Ramos (cell line): ENCODE measurements at regions not wholly inside any gene's neighbourhood (a gene's known extent, or its start where the extent isn't known, plus 50 kb on each side); places are given as distances from the start of the nearest gene placed in this dataset.

ENCODE experiments used
- in situ Hi-C: fragments of 300-500 bp; cut with MboI; formaldehyde crosslinking; loops from one replicate; pipeline ENCODE4 v1.14.3; 2022; ENCODE audit warnings: low sequenced_read_pairs; ENCODE audit not compliant: unreplicated experiment

DNA sequence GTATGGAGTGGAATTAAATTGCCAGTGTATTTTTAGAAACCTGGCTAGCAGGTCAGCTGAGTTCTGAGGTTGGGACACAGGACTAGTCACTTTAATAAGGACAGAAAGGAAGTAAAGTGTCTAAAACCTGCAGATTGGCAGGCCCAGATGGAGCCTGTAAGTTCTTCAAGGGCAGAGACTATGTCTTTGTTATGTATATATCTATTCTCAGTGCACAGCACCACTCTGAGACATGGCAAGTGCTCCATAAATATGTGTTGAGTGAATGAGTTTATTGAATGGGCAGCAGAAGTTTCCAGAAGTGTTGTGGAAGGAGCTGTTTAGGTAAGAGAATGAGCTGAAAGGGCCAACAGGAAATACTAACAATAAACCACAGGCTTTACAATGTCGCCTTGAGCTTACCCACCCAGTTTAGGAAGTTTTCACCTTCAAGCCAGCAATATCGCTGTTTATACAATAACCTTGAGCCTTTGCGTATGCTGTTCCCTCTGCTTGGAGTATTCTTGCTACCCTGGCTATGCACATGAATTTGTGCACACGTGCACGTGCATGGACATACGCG is 109.5 kb upstream of the TMPO start:
- in situ Hi-C loops, result no loop called here

DNA sequence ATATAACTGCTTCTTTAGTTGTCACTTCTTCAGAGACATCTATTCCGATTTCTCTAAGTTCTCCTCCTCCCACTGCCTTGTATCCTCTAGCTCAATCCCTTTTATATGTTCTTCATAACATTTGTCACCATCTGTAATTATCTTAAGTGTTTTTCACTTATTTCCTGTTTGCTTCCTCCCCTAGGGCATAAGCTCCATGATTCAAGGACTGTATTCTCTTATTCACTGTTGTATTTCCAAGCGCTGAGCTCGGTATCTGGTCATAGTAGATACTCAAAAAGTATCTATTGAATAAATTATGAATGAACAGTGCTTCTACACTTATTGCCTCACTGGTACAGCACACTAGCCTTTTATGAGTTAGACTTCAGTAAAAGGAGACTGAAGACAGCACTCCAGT is 109.0 kb upstream of the TMPO start:
- in situ Hi-C loops, result no loop called here

GRCh38 chr12:98408681-98409080 is 106.7 kb upstream of the TMPO start:
- in situ Hi-C loops, result no loop called here

DNA sequence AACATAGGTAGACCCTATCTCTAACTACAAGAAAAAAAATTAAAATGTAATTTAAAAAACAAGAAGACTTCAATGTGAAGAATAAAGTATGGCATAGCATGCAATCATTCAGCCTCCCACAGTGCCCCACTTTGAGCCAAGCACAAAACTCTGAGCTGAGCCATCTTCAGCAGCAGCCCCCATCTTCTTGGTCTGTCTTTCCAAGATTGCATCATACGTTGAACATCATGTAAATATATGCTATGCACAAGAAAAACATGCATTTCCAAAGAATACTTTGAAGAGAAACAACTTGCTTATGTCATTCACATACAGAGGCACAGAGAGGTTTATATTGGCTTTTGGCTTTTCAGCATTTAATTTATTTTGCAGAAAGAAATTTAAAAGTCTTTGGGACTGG is 105.8 kb upstream of the TMPO start:
- in situ Hi-C loops, result no loop called here

GRCh38 chr12:98410356-98410755 is 105.0 kb upstream of the TMPO start:
- in situ Hi-C loops, result no loop called here

DNA sequence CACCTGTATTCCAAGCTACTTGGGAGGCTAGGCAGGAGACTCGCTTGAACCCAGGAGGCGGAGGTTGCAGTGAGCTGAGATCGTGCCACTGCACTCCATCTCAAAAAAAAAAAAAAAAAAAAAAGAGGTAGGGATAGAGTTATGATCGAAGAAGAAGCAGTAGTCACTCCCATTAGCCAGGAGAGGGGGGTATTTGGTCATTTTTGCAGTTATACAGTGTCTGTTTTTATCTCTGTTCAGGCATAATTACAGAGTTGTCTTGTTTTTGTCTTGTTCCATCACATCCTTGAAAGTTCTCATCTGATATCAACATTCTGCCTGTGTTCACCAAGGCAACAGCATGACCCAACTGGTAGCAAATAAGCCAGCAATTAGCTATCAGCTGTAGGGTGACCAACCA is 98.5 kb upstream of the TMPO start:
- in situ Hi-C loops, result no loop called here

GRCh38 chr12:98417266-98417665 is 98.1 kb upstream of the TMPO start:
- in situ Hi-C loops, result no loop called here

- in situ Hi-C loops, result no loop called here
Observed at GRCh38 chr12:98418357-98419075, 96.9 kb upstream of the TMPO start.

DNA sequence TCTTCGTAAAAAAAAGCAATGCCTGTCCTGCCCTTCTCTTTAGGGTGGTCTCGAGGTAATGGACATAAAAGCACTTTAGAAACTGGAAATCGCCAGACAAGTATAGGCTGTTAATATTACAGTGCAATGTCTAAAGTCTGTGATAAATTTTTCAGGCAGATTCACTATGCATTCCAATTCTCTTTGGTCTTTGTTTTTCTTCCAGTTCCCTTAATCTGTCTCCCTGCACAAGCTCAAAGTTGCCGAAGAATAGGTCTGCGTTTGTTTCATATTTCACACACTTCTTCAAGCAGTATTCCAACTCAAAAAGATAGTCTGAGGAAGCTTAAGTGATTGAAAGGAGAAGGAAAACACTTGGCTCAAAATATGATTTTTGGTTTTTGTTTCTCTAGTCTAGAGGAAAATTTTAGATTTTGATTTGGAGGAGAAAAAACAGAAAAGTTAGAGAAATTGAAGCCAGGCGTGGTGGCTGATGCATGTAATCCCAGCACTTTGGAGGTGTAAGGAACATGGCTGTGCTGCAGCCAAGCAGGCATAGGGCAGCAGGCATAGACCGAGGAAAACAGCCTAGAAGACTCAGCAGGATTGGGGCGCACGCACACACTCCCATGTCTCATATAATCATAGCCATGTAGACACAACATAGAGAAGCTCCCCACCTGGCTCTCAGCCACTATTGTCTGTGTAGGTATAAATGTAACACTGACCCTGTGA is 96.2 kb upstream of the TMPO start:
- in situ Hi-C loops, result no loop called here

GRCh38 chr12:98419795-98420404 is 95.5 kb upstream of the TMPO start:
- in situ Hi-C loops, result no loop called here

- in situ Hi-C loops, result no loop called here
Observed at GRCh38 chr12:98420461-98420860, 94.9 kb upstream of the TMPO start.

- in situ Hi-C loops, result no loop called here
Observed at GRCh38 chr12:98421316-98421715, 94.1 kb upstream of the TMPO start.

- in situ Hi-C loops, result no loop called here
Observed at GRCh38 chr12:98422359-98422758, 93.0 kb upstream of the TMPO start.

GRCh38 chr12:98422812-98423211 is 92.6 kb upstream of the TMPO start:
- in situ Hi-C loops, result no loop called here

GRCh38 chr12:98423963-98424362 is 91.4 kb upstream of the TMPO start:
- in situ Hi-C loops, result no loop called here

DNA sequence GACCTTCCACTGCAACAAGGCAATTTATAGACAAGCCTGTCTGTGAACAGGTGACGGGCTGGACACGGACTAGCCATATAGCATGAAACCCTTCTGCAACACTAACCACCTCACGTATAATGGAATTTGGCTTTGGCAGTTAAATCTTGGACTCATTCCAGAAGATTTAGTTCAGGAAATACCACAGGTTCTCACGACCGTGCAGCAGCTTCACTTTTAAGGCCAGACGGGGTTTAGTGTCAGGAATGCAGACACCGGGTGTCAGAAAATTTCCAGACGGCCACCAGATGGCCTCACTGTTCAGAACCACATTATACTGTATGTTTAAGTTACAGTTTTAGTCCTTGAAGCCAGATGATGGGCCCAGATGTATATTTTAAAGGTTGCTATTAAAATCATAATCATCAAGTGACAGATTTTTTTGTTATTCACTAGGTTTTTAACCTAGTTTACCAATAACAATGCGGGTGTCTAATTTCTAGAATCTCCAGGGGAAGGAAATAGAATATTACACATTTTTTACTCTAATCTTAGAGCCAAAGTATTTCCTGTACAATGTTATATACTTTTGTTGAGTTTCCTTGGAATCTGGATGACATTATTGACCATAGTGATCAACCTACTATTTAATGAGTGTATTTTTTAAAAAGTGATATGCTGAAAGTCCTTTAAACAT is 90.5 kb upstream of the TMPO start:
- in situ Hi-C loops, result no loop called here

DNA sequence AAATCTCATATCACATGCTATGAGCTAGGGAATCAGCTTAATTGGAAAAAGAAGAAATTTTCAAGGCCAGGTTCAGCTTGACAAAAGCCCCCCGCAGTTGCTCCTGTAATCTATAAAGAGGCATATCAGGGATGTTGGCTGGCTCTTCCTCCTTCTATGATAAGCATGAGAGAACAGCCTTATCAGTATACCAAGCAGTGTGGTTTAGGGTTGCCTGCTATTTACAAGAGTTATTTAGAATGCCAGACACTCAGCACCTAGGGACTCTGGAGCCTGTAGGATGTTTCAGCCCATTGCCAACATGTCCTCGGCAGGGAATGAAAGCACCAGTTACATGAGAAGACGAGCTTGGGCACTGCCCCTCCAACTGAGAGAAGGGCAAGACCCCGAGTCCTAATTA is 89.5 kb upstream of the TMPO start:
- in situ Hi-C loops, result no loop called here

DNA sequence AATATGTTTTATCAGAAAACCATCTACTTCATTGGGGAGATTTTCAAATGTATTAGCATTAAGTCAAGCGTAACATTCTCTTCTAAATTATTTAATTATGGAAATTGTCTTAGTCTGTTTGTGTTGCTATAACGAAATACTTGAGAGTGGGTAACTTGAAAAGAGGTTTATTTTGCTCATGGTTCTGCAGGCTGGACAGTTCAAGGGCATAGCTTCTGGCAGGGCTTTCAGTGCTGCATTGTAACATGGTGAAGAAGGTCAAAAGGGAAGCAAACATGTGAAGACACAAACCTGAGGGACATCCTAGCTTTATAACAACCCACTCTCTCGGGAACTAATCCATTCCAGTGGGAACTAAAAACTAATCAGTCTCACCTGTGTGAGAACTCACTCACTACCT is 84.3 kb upstream of the TMPO start:
- in situ Hi-C loops, result no loop called here

DNA sequence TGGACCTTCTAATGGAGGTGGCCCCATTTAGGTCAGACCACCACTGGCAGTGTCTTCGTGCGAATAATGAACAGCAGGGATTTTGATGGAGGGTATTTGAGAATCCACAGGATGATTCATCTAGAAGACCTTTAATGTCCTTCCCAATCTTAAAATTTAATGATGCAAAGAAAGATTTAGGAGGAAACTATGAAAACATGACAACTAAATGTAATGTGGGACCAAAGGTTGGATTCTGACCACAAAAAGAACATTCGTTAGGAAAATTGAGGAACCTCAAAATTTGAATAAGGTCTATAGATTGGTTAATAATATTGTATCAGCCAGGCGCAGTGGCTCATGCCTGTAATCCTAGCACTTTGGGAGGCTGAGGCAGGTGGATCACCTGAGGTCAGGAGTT is 78.2 kb upstream of the TMPO start:
- in situ Hi-C loops, result no loop called here

- in situ Hi-C loops, result no loop called here
Observed at GRCh38 chr12:98437806-98438595, 77.4 kb upstream of the TMPO start.
